Activated naive CD4-positive, alpha-beta T cell treated with anti-CD3 and anti-CD28 coated beads, Interleukin-2, amount 10 ng/mL, durations not matched to agents 7 days and 5 days (primary cell): ENCODE measurements at regions not wholly inside any gene's neighbourhood (a gene's known extent, or its start where the extent isn't known, plus 50 kb on each side); places are given as distances from the start of the nearest gene placed in this dataset.

Experiments
- CTCF ChIA-PET: fragments of 350-600 bp; sonication (Branson Sonifier 250); formaldehyde crosslinking; loops from one replicate; lab custom pipeline; 2021; ENCODE audit warnings: antibody characterized with exemption; lab: Charles Lee
- DNase-seq: peaks from one replicate; pipeline ENCODE4 v3.0.0-alpha.2; 2020
- H3K27ac Mint-ChIP-seq: one replicate; pipeline ENCODE4 v1.8.0; 2021; ENCODE audit warnings: mild to moderate bottlenecking, moderate library complexity, mixed read lengths
- H3K27me3 Mint-ChIP-seq: one replicate; pipeline ENCODE4 v1.8.0; 2021; ENCODE audit warnings: mild to moderate bottlenecking, mixed read lengths
- H3K36me3 Mint-ChIP-seq: one replicate; pipeline ENCODE4 v1.8.0; 2021; ENCODE audit warnings: mixed read lengths
- H3K4me1 Mint-ChIP-seq: one replicate; pipeline ENCODE4 v1.8.0; 2021; ENCODE audit warnings: mixed read lengths
- H3K4me3 Mint-ChIP-seq: one replicate; pipeline ENCODE4 v1.8.0; 2021; ENCODE audit warnings: mild to moderate bottlenecking, moderate library complexity, mixed read lengths
- H3K9me3 Mint-ChIP-seq: one replicate; pipeline ENCODE4 v1.8.0; 2021; ENCODE audit warnings: mixed read lengths

DNA sequence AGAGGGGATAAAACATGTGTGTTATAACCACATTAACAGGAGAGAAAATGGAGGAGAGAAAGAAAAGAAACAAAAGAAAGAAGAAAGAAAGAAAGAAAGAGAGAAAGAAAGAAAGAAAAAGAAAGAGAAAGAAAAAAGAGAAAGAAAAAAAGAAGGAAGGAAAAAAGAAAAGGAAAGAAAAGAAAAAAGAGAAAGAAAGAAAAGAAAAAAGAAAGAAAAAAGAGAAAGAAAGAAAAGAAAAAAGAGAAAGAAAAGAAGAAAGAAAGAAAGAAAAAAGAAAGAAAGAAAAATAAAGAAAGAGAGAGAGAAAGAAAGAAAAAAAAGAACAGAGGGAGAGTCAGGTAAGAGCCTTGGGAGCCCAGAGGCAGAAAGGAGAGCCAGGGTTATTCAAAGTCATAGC is 446.6 kb upstream of the ASIC2 start:
- no peaks in the 10 kb centered on the region for H3K4me1 Mint-ChIP-seq
- CTCF ChIA-PET: no interaction called here
- H3K36me3 Mint-ChIP-seq: no peaks in the 10 kb centered on the region
- no peak overlapping the region for H3K4me3 Mint-ChIP-seq
- no peak overlapping the region for H3K27ac Mint-ChIP-seq
- DNase-seq: no peak
- H3K27me3 Mint-ChIP-seq: no peaks in the 10 kb centered on the region
- no peaks in the 10 kb centered on the region for H3K9me3 Mint-ChIP-seq

DNA sequence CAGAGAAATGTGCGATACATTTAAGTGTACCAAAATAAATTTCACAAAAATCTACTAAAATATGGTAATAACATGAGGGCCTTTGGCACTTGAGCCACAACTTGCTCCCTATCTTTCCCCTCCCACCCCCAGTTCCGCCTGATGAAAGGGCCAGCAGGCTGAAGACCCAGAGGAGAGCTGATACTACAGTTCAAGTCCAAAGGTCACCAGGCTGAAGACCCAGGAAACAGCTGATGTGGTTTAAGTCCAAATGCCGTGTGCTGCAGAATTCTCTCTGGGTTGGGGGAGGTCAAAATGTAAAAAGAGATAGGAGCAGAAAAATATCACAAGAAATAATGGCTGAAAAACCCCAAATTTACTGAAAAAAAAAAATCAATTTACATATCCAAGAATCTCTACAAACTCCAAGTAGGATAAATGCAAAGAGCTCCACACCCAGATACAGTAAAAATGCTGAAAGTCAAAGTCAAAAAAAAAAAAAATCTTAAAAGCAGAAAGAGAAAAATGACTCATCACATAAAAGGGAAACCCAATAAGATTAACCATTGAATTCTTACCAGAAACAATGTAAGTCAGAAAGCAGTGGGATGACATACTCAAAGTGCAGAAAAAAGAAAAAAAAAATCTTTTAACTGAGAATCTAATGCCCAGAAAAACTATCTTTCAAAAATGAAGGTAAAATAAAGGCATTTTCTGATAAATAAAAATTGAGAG is 452.1 kb upstream of the ASIC2 start:
- DNase-seq: no peak
- peaks cover 6% of the 10 kb centered on the region for H3K27me3 Mint-ChIP-seq
- no peaks in the 10 kb centered on the region for H3K9me3 Mint-ChIP-seq
- H3K27ac Mint-ChIP-seq: no peak overlapping the region
- CTCF ChIA-PET: no interaction called here
- no peaks in the 10 kb centered on the region for H3K4me1 Mint-ChIP-seq
- no peaks in the 10 kb centered on the region for H3K36me3 Mint-ChIP-seq
- no peak overlapping the region for H3K4me3 Mint-ChIP-seq

GRCh38 chr17:33749171-33749570 is 456.1 kb upstream of the ASIC2 start:
- CTCF ChIA-PET: interaction anchor here (0.8 to 1.3 kb wide), 3 partner anchors 23 to 229 kb away, joined by 3 to 4 read pairs (median 4); no protein-coding TSS in a partner anchor
- H3K27me3 Mint-ChIP-seq: peaks cover 13% of the 10 kb centered on the region
- H3K4me3 Mint-ChIP-seq: no peak overlapping the region
- H3K27ac Mint-ChIP-seq: no peak overlapping the region
- no peaks in the 10 kb centered on the region for H3K36me3 Mint-ChIP-seq
- H3K4me1 Mint-ChIP-seq: peaks cover 3% of the 10 kb centered on the region
- DNase-seq: no peak
- peaks cover 2% of the 10 kb centered on the region for H3K9me3 Mint-ChIP-seq

DNA sequence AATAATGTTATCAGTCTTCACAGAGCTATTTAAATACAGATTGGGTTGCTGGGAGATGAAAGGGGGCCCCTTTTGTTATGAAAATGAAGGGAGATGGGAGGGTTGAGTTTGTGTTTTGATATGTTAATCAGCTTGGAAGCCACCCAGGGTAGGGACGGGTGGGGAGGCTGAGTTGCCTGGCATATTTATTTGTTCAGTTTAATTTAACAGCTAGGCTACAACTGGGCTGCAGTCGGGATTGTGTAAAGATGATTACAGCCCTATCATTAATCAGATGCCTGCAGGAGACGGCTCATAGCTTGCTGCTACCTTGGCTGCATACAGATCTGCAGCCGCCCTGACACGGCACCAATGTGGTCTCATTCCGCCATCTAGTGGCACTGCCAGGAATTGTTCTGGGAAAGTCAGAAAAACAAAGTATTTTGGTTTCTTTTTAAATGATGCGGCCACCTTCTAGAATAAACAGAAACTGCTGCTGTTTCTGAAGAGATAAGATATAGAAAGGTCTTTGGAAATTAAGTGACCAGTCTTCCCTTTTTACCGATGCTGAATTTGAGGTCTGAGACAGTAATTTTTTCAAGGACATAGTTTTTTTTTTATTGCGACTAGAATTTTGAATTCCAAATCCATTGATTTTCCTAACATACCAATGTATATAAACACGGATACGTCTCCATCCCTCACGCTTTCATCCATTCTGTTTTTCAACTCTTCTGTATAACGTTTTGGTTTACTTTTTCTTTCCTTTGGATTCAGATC is 458.0 kb upstream of the ASIC2 start:
- peak overlapping the region; percentile 10 for H3K4me3 Mint-ChIP-seq
- peaks cover 13% of the 10 kb centered on the region for H3K27me3 Mint-ChIP-seq
- H3K9me3 Mint-ChIP-seq: peaks cover 2% of the 10 kb centered on the region
- no peak overlapping the region for H3K27ac Mint-ChIP-seq
- CTCF ChIA-PET: interaction anchor here (0.6 to 2.1 kb wide), 3 partner anchors 25 to 95 kb away, joined by 3 to 16 read pairs (median 4); no protein-coding TSS in a partner anchor
- peak; percentile 81 for DNase-seq
- H3K36me3 Mint-ChIP-seq: no peaks in the 10 kb centered on the region
- H3K4me1 Mint-ChIP-seq: peaks cover 3% of the 10 kb centered on the region

DNA sequence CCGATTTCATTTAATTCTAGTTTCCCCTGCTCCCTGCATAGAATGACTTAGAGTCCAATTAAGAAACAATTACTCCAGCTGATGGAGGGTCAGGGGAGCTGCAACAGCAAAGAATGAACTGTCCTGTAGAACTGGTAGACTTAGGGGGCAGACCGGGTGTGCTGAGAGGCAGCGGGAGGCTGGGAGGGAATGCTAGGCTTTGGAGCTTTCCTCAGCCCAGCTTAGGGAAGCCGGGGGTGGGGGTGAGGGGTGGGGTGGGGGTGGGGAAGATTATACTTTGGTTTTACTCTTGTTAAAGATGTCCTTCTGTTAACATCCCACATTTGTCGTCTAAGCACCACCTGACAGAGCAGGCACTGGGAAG is 458.6 kb upstream of the ASIC2 start:
- peaks cover 2% of the 10 kb centered on the region for H3K9me3 Mint-ChIP-seq
- CTCF ChIA-PET: interaction anchor here (2.1 kb wide), 1 partner anchor 26 kb away, joined by 16 read pairs; no protein-coding TSS in a partner anchor
- DNase-seq: no peak
- peaks cover 3% of the 10 kb centered on the region for H3K4me1 Mint-ChIP-seq
- H3K27ac Mint-ChIP-seq: no peak overlapping the region
- H3K36me3 Mint-ChIP-seq: no peaks in the 10 kb centered on the region
- H3K4me3 Mint-ChIP-seq: no peak overlapping the region
- peaks cover 13% of the 10 kb centered on the region for H3K27me3 Mint-ChIP-seq

DNA sequence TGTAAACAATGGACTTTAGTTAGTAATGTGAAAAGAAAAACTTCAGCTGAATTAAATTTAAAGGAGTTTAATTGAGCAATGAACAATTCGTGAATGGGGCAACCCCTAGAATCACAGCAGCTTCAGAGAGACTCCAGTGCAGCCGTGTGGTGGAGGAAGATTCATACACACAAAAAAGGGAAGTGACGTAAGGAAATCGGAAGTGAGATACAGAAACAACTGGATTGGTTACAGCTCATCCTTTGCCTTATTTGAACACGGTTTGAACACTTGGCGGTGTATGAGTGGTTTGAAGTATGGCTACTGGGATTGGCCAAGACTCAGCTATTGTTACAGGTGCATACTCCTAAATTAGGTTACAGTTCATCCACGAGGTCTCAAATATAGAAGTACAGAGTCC is 460.4 kb upstream of the ASIC2 start:
- no peaks in the 10 kb centered on the region for H3K36me3 Mint-ChIP-seq
- H3K9me3 Mint-ChIP-seq: peaks cover 2% of the 10 kb centered on the region
- H3K4me1 Mint-ChIP-seq: peaks cover 3% of the 10 kb centered on the region
- H3K27me3 Mint-ChIP-seq: peaks cover 9% of the 10 kb centered on the region
- CTCF ChIA-PET: interaction anchor here (0.8 kb wide), 1 partner anchor 21 kb away, joined by 3 read pairs; no protein-coding TSS in a partner anchor
- no peak for DNase-seq
- no peak overlapping the region for H3K27ac Mint-ChIP-seq
- H3K4me3 Mint-ChIP-seq: no peak overlapping the region

GRCh38 chr17:33756021-33756420 is 462.9 kb upstream of the ASIC2 start:
- CTCF ChIA-PET: no interaction called here
- Mint-ChIP-seq H3K4me3 (no peak overlapping the region), H3K27ac (no peak overlapping the region)

DNA sequence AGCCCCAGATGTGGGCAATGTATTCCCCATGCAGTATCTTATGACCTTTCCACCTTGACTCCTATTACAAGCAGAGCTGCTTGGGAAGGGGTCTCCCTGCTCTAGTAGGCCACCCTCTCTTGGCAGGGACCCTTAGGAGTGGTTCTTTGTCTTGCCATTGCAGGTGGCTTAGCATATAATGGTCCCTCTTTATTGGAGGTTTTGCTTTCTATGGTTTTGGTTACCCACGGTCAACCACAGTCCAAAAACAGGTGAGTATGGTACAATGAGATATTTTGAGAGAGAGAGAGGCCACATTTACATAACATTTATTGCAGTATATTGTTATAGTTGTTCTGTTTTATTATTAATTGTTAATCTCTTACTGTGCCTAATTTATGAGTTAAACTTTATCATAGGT is 472.8 kb upstream of the ASIC2 start:
- no peaks in the 10 kb centered on the region for H3K36me3 Mint-ChIP-seq
- H3K4me1 Mint-ChIP-seq: no peaks in the 10 kb centered on the region
- H3K4me3 Mint-ChIP-seq: no peak overlapping the region
- H3K9me3 Mint-ChIP-seq: no peaks in the 10 kb centered on the region
- DNase-seq: no peak
- H3K27me3 Mint-ChIP-seq: no peaks in the 10 kb centered on the region
- H3K27ac Mint-ChIP-seq: no peak overlapping the region
- CTCF ChIA-PET: no interaction called here

More at GRCh38 chr17:33756021-33756420, 462.9 kb upstream of the ASIC2 start:
- peaks cover 3% of the 10 kb centered on the region for H3K27me3 Mint-ChIP-seq
- no peaks in the 10 kb centered on the region for H3K36me3 Mint-ChIP-seq
- DNase-seq: no peak
- H3K9me3 Mint-ChIP-seq: peaks cover 2% of the 10 kb centered on the region
- H3K4me1 Mint-ChIP-seq: peaks cover 3% of the 10 kb centered on the region

DNA sequence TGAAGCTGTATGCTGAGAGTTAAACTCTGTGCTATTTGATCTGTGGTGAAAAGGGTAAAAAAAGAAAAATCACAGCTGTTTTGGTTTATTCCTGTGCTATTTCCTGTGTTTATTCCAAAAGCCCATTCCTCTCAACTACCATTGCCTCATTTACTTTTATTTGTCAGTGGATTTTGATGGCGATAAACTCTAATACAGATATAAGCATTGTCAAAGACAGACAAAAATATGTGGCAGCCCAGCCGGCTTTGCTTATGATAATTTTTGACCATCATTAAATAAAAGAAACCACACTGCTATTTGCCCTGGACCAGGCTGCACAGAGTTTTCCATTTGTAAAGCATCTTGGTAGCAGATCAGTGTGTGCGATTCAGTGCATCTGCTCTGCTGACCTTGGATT is 473.6 kb upstream of the ASIC2 start:
- Mint-ChIP-seq H3K4me1 (no peaks in the 10 kb centered on the region), H3K27ac (no peak overlapping the region), H3K36me3 (no peaks in the 10 kb centered on the region), H3K9me3 (no peaks in the 10 kb centered on the region), H3K4me3 (no peak overlapping the region), H3K27me3 (no peaks in the 10 kb centered on the region)
- CTCF ChIA-PET: no interaction called here
- no peak for DNase-seq

GRCh38 chr17:33769066-33769465 is 476.0 kb upstream of the ASIC2 start:
- no peak for DNase-seq
- CTCF ChIA-PET: no interaction called here
- Mint-ChIP-seq H3K27ac (no peak overlapping the region), H3K4me3 (no peak overlapping the region), H3K9me3 (no peaks in the 10 kb centered on the region), H3K27me3 (no peaks in the 10 kb centered on the region), H3K36me3 (no peaks in the 10 kb centered on the region), H3K4me1 (no peaks in the 10 kb centered on the region)

- Mint-ChIP-seq H3K27me3 (no peaks in the 10 kb centered on the region), H3K4me3 (no peak overlapping the region), H3K36me3 (no peaks in the 10 kb centered on the region), H3K9me3 (no peaks in the 10 kb centered on the region), H3K4me1 (no peaks in the 10 kb centered on the region), H3K27ac (no peak overlapping the region)
- CTCF ChIA-PET: no interaction called here
- DNase-seq: no peak
Observed at GRCh38 chr17:33776304-33776703, 478.8 kb upstream of the CCL2 start.

DNA sequence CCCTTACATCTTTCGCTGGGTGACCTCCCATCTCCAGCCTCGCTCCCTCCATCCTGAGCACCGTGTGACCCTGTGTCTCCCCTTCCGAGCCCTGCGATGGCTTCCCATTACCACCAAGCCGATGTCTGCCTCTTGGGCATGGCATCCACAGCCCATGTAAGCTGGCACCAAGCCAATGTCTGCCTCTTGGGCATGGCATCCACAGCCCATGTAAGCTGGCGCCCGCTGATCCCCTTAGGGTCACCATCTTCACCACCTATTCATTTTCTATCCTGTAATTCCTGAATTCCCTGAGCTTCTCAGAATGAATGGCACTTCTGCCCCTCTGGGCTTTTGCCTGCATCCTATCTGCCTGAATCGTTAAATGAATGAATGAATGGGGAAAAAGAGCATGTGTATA is 478.2 kb upstream of the CCL2 start:
- H3K9me3 Mint-ChIP-seq: no peaks in the 10 kb centered on the region
- no peak for DNase-seq
- no peaks in the 10 kb centered on the region for H3K27me3 Mint-ChIP-seq
- no peak overlapping the region for H3K4me3 Mint-ChIP-seq
- H3K27ac Mint-ChIP-seq: no peak overlapping the region
- H3K4me1 Mint-ChIP-seq: no peaks in the 10 kb centered on the region
- no peaks in the 10 kb centered on the region for H3K36me3 Mint-ChIP-seq
- CTCF ChIA-PET: interaction anchor here (0.9 kb wide), 1 partner anchor 249 kb away, joined by 3 read pairs; no protein-coding TSS in a partner anchor

DNA sequence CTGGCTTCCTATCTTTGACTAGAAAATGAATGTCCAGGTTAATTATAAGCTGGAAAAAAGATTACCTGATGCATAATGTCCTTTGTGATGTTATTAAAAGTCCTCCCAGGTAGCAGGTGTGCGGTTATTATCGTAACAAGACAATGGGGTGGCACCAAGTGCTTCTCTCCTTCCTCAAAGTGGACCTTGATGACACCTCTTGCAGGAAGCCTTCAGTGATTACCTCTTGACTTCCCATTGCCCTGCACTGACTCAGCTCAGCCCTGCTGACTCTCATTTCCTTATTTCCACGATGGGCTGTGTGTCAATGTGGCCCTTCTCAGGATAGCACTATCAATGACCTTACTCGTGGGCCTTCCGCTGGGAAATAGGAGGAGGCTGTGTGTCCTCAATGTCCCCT is 477.4 kb upstream of the CCL2 start:
- Mint-ChIP-seq H3K36me3 (no peaks in the 10 kb centered on the region), H3K27ac (no peak overlapping the region), H3K4me1 (no peaks in the 10 kb centered on the region), H3K27me3 (no peaks in the 10 kb centered on the region), H3K9me3 (no peaks in the 10 kb centered on the region), H3K4me3 (no peak overlapping the region)
- CTCF ChIA-PET: interaction anchor here (0.9 to 3.6 kb wide), 2 partner anchors 248 to 368 kb away, joined by 3 to 29 read pairs; no protein-coding TSS in a partner anchor
- no peak for DNase-seq

GRCh38 chr17:33778505-33779233 is 476.4 kb upstream of the CCL2 start:
- no peaks in the 10 kb centered on the region for H3K4me1 Mint-ChIP-seq
- H3K9me3 Mint-ChIP-seq: no peaks in the 10 kb centered on the region
- no peak overlapping the region for H3K4me3 Mint-ChIP-seq
- CTCF ChIA-PET: interaction anchor here (0.7 to 3.6 kb wide), 3 partner anchors 11 to 393 kb away, joined by 4 to 29 read pairs (median 4); no protein-coding TSS in a partner anchor
- no peak for DNase-seq
- no peak overlapping the region for H3K27ac Mint-ChIP-seq
- no peaks in the 10 kb centered on the region for H3K27me3 Mint-ChIP-seq
- no peaks in the 10 kb centered on the region for H3K36me3 Mint-ChIP-seq
